ENCODE measurements at regions not wholly inside any gene's neighbourhood (a gene's known extent, or its start where the extent isn't known, plus 50 kb on each side); places are given as distances from the start of the nearest gene placed in this dataset.

DNA sequence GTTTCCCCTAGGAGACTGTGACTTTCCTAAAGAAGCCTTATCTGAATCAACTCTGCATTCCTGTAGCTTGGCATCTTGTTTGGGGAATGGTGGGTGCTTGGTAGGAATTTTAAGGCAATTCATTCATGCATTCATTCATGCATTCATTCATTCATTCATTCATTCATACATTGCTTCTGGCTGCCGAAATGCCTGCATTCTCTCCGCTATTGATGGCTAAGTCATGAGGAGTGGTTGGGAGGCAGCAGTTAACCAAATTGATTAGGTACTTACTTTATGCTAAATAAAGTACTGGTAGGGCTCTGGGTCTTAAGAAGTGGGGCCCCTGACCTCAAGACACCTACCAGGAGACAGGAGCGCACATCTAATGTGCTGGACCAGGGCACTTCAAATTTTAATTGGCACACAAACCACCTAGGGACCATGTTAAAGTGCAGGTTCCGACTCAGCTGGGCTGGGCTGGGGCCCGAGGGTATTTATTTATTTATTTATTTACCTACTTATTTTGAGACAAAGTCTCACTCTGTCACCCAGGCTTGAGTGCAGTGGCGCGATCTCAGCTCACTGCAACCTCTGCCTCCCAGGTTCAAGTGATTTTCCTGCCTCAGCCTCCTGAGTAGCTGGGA is 127.6 kb downstream of the ANKRD60 start:
- DNase-seq (ENCODE audit: extremely low read depth, low read depth) = no peak
- TF ChIP-seq, protein P1, sequence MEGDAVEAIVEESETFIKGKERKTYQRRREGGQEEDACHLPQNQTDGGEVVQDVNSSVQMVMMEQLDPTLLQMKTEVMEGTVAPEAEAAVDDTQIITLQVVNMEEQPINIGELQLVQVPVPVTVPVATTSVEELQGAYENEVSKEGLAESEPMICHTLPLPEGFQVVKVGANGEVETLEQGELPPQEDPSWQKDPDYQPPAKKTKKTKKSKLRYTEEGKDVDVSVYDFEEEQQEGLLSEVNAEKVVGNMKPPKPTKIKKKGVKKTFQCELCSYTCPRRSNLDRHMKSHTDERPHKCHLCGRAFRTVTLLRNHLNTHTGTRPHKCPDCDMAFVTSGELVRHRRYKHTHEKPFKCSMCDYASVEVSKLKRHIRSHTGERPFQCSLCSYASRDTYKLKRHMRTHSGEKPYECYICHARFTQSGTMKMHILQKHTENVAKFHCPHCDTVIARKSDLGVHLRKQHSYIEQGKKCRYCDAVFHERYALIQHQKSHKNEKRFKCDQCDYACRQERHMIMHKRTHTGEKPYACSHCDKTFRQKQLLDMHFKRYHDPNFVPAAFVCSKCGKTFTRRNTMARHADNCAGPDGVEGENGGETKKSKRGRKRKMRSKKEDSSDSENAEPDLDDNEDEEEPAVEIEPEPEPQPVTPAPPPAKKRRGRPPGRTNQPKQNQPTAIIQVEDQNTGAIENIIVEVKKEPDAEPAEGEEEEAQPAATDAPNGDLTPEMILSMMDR (IDR thresholded peaks at IDR 0.05; ENCODE audit: low read depth, low read length) = no peak

DNA sequence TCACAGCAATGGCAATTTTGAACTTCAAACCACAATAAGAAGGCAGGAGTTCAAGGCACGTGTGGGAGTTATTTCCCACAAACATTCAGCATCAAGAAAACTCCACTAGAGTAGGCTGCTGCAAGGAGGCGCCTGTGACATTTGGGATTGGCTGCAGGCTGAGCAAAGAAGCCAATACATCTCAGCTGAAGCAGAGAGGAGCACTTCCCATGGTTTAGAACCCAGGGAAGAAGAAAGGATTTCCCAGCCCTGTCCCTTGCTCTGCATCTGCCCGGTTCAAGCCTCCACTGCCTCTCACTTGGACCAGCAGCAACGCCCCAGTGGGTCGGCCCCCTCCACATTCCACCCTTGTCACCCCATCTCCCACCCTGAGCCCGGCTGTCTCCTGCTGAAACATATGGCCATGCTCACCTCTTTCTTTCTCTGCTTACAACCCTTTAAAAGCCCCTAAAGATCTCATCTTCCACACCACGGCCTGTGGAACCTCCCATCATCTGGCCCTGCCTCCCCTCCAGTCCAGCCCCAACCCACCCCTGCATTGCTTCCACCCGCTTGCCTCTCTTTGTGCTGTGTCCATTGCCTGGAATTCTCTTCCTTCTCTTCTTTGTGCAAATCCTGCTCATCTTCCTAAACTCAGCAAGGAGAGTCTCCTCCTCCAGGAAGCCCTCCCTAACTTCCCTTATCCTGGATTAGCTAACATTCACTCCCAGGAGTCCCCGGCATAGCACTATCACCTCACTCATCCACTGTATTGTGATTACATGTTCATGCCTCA is 128.3 kb downstream of the ANKRD60 start:
- no peak for DNase-seq (ENCODE audit: extremely low read depth, low read depth)
- TF ChIP-seq, protein P1 (IDR thresholded peaks at IDR 0.05; ENCODE audit: low read depth, low read length) = no peak

DNA sequence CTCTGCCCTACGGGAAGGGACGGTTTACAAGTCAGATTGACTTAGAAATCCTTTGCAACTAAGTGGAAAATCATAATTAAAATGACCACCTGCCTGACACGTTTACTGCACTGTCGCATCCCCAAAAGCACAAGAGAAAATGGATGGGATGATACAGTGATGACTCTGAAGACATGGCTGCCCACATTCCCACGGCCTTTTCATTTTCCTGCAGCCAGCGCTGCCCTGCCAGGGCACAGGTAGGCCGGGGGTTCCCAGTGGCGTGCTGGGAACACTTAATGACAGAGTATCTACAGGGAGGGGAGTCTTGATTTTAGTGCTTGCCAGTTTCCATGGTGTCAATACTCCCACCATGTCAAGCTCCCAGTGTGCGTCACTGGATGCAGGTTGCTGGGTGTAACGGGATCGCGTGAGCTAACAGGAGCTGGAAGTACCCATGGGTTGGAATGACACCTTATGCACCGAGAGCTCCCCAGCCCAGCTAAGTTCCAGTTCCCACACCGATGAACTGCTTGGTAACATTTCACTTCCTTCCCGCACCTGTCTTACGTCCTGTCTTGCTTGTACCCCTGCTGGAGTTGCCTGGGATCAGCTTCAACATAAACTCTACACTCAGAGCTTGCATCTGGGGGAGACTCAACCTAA is 129.0 kb downstream of the ANKRD60 start:
- TF ChIP-seq, protein P1 (IDR thresholded peaks at IDR 0.05; ENCODE audit: low read depth, low read length) = no peak
- DNase-seq (ENCODE audit: extremely low read depth, low read depth) = no peak

DNA sequence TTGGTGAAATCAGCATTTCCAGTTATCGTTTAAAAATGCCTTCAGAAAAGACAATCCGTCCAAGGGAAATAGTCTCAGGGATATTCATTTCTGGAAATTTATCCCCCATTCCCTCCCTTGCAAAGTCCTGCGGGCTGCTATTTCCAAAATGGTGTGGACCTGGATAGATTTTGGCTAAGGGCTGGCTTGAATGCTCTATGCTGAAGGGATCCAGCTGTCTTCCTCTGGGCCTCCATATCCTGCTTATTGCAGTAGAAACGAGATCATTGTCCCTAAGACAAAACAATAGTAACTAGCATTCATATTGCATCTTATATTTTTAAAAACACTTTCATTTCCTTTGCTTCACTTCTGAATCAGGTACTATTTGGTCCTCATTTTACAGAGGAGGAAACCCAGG is 129.9 kb downstream of the ANKRD60 start:
- DNase-seq (ENCODE audit: extremely low read depth, low read depth) = no peak
- TF ChIP-seq, protein P1 (IDR thresholded peaks at IDR 0.05; ENCODE audit: low read depth, low read length) = no peak

DNA sequence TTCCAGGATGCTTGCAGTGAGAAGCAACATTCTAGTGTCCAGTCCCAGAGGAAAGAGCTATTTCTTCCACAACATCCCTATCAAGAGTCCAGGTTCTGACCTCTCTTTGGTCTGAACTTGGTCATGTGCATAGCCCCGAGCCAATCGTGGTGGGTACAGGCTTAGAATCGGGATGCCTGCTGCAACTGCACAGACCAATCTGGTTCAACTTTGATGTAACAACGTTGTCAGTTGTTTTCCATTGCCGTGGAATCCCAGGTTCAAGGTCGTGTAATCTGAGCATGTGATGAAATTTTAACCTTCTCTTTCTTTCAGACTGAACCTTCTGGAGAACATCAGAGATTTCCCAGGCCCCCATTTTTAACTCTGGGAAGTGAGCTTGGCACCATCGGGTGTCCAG is 130.5 kb downstream of the ANKRD60 start:
- TF ChIP-seq, protein P1 (IDR thresholded peaks at IDR 0.05; ENCODE audit: low read depth, low read length) = no peak
- no peak for DNase-seq (ENCODE audit: extremely low read depth, low read depth)

DNA sequence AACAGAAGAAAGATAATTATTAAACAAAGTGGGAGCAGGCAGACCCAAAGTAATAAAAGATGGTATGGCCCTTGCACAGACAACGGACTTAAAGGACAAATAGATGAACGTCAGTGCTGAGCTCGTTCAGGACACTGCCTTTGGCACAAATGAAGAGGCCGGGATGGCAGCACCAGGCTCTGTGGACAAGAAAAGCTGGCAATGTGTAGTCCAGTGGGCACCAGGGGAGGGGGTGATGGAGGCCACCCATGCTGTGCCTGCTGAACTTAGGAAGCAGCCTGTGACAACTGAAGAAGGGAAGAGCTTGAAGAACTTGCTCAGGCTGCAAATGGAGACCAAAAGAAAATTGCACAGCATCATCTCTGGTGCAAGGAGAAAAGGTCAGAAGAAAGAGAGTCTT is 131.0 kb downstream of the ANKRD60 start:
- no peak for DNase-seq (ENCODE audit: extremely low read depth, low read depth)
- TF ChIP-seq, protein P1 (IDR thresholded peaks at IDR 0.05; ENCODE audit: low read depth, low read length) = no peak

DNA sequence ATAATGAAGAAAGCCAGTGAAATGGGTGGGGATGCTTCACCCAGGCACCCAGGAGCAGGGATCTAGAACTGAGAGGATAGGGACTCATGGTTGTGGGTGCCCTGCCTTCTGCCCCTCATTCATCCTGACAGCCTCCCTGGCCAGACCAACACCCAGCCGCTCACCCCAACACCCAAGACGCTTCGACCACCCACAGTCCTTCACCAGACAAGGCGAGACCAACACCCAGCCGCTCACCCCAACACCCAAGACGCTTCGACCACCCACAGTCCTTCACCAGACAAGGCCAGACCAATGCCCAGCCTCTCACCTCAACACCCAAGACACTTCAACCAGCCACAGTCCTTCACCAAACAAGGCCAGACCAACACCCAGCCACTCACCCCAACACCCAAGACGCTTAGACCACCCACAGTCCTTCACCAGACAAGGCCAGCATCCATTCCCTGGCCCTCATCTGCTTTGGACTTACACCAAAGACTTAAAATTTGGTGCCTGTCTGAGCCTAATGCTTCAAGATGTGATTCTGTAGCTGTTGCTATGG is 131.5 kb downstream of the ANKRD60 start:
- no peak for DNase-seq (ENCODE audit: extremely low read depth, low read depth)
- TF ChIP-seq, protein P1 (IDR thresholded peaks at IDR 0.05; ENCODE audit: low read depth, low read length) = no peak
